Testis (tissue), 2 donors: ENCODE measurements at regions not wholly inside any gene's neighbourhood (a gene's known extent, or its start where the extent isn't known, plus 50 kb on each side); places are given as distances from the start of the nearest gene placed in this dataset.

Source experiments
- DNase-seq: peaks from one replicate; pipeline ENCODE4 v3.0.0-alpha.2; 2019
- H3K27ac ChIP-seq, 2 donors: fragments of 200-600 bp; sonication (generic); one replicate each; pipeline ENCODE4 v1.5.1; 2019
- H3K27me3 ChIP-seq: fragments of 200-600 bp; sonication (generic); one replicate; pipeline ENCODE4 v1.5.1; 2019
- H3K36me3 ChIP-seq: fragments of 200-600 bp; sonication (generic); one replicate; pipeline ENCODE4 v1.5.1; 2017; ENCODE audit warnings: low read depth; ENCODE audit errors: missing control alignments
- H3K4me1 ChIP-seq: fragments of 200-600 bp; sonication (generic); one replicate; pipeline ENCODE4 v1.5.1; 2019
- H3K4me3 ChIP-seq, 2 donors: fragments of 200-600 bp; sonication (generic); one replicate each; pipeline ENCODE4 v1.5.1; 2017 to 2019
- H3K9me3 ChIP-seq: fragments of 200-600 bp; sonication (generic); one replicate; pipeline ENCODE4 v1.5.1; 2017
- CTCF ChIP-seq, 3 experiments: fragments of 450-650 bp in 2 of 3; fragments of 200-600 bp in 1 of 3; sonication (generic) in 1 of 3; IDR thresholded peaks; one replicate each; pipeline ENCODE4 v1.5.1; 2016 to 2019; ENCODE audit warnings: antibody characterized with exemption in 3 of 3, mild to moderate bottlenecking in 2 of 3, moderate library complexity in 1 of 3
- POLR2A ChIP-seq: fragments of 450-650 bp; IDR thresholded peaks from one replicate; pipeline ENCODE4 v1.6.1; 2017; ENCODE audit warnings: antibody characterized with exemption, mild to moderate bottlenecking, moderate library complexity
- WGBS, 2 donors: methylation state at CpG; one replicate each; pipeline ENCODE4 v1.1.5; 2018; 5-methylcytosine and 5-hydroxymethylcytosine counted together
- intact Hi-C: fragments of 100-400 bp; cut with DNase I; formaldehyde crosslinking; loops from one replicate; pipeline ENCODE4 v1.15.1; 2023; ENCODE audit warnings: low total_unique reads

- no peak overlapping the region for H3K4me3 ChIP-seq
- no peaks in the 10 kb centered on the region for H3K36me3 ChIP-seq
- peaks cover 7% of the 10 kb centered on the region for H3K4me1 ChIP-seq
- no peak for DNase-seq
- 80 to 82% methylated on average over 3 of the region's 3 CpGs for WGBS, 2 donors
- H3K27me3 ChIP-seq: no peaks in the 10 kb centered on the region
- TF ChIP-seq CTCF (IDR thresholded peaks at IDR 0.05): no peak
- no peak for TF ChIP-seq POLR2A
- H3K9me3 ChIP-seq: no peaks in the 10 kb centered on the region
- no peak overlapping the region for H3K27ac ChIP-seq
- intact Hi-C loops: no loop called here
These were observed 114.5 kb downstream of the FOXD1 start for GRCh38 chr5:73333944-73334703.

GRCh38 chr5:73330613-73331012, 118.0 kb downstream of the FOXD1 start:
- Histone ChIP-seq H3K9me3 (no peaks in the 10 kb centered on the region), H3K27ac (no peak overlapping the region), H3K27me3 (no peaks in the 10 kb centered on the region), H3K4me3 (no peak overlapping the region), H3K4me1 (no peaks in the 10 kb centered on the region), H3K36me3 (no peaks in the 10 kb centered on the region)
- intact Hi-C loops: no loop called here
- DNase-seq: no peak
- TF ChIP-seq POLR2A (no peak), CTCF (IDR thresholded peaks at IDR 0.05) (no peak)
- WGBS, 2 donors: 79 to 80% methylated on average over 1 of the region's 1 CpG

GRCh38 chr5:73328640-73329039, 119.9 kb downstream of the FOXD1 start:
- 93% methylated on average over 1 of the region's 1 CpG for WGBS, 2 donors
- H3K27ac ChIP-seq: no peak overlapping the region
- no peaks in the 10 kb centered on the region for H3K4me1 ChIP-seq
- H3K36me3 ChIP-seq: no peaks in the 10 kb centered on the region
- no peaks in the 10 kb centered on the region for H3K27me3 ChIP-seq
- TF ChIP-seq CTCF (IDR thresholded peaks at IDR 0.05) (no peak), POLR2A (no peak)
- no peak for DNase-seq
- intact Hi-C loops: no loop called here
- no peaks in the 10 kb centered on the region for H3K9me3 ChIP-seq
- H3K4me3 ChIP-seq: no peak overlapping the region

- 93 to 95% methylated on average over 2 of the region's 2 CpGs for WGBS, 2 donors
These were observed 120.6 kb downstream of the FOXD1 start for GRCh38 chr5:73327908-73328455.

More at GRCh38 chr5:73327908-73328455, 120.6 kb downstream of the FOXD1 start:
- DNase-seq: no peak
- Histone ChIP-seq H3K27me3 (no peaks in the 10 kb centered on the region), H3K9me3 (no peaks in the 10 kb centered on the region), H3K36me3 (no peaks in the 10 kb centered on the region), H3K4me3 (no peak overlapping the region), H3K27ac (no peak overlapping the region), H3K4me1 (no peaks in the 10 kb centered on the region)
- TF ChIP-seq POLR2A (no peak), CTCF (IDR thresholded peaks at IDR 0.05) (no peak)
- intact Hi-C loops: no loop called here
